Choroid plexus epithelial cell (primary cell): ENCODE measurements at regions not wholly inside any gene's neighbourhood (a gene's known extent, or its start where the extent isn't known, plus 50 kb on each side); places are given as distances from the start of the nearest gene placed in this dataset.

Experiments
- DNase-seq: peaks from one replicate; pipeline ENCODE4 v3.0.0-alpha.2; 2010; ENCODE audit warnings: low read depth
- H3K4me3 ChIP-seq: 2 replicates; pipeline ENCODE4 v1.5.1; 2011; ENCODE audit warnings: low read depth, mild to moderate bottlenecking, control low read depth, low read length, moderate library complexity
- TF ChIP-seq, protein P1 (sequence below): conservative IDR thresholded peaks from 2 replicates; pipeline ENCODE4 v1.5.1; 2011; ENCODE audit warnings: low read depth, mild to moderate bottlenecking, control low read depth, inconsistent platforms, low read length, moderate library complexity

- DNase-seq, result no peak
- TF ChIP-seq, protein P1, sequence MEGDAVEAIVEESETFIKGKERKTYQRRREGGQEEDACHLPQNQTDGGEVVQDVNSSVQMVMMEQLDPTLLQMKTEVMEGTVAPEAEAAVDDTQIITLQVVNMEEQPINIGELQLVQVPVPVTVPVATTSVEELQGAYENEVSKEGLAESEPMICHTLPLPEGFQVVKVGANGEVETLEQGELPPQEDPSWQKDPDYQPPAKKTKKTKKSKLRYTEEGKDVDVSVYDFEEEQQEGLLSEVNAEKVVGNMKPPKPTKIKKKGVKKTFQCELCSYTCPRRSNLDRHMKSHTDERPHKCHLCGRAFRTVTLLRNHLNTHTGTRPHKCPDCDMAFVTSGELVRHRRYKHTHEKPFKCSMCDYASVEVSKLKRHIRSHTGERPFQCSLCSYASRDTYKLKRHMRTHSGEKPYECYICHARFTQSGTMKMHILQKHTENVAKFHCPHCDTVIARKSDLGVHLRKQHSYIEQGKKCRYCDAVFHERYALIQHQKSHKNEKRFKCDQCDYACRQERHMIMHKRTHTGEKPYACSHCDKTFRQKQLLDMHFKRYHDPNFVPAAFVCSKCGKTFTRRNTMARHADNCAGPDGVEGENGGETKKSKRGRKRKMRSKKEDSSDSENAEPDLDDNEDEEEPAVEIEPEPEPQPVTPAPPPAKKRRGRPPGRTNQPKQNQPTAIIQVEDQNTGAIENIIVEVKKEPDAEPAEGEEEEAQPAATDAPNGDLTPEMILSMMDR, result no peak
- no peak overlapping the region for H3K4me3 ChIP-seq
Observed at GRCh38 chr14:87419925-87420324, 573.1 kb downstream of the GALC start.

DNA sequence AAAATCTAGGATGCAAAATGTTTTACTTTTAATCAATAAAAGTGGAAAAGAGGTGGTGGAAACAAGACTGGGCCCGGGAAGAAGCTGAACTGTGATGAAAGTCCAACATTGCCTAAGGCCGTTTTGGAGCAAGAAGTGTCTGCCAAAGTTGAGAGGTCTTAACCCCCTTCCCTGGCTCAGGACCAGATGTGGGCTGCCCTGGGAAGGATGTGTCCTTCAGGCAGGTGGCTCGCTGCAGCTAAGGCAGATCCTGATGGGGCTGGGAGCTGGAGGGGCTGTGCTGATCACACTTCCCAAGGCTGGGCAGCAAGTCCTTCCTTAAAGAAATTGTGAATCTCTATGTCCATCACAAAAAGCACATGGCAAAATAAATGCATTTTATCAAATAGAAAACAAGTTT is 581.6 kb downstream of the GALC start:
- H3K4me3 ChIP-seq, result no peak overlapping the region
- TF ChIP-seq, protein P1, result no peak
- no peak for DNase-seq

- no peak overlapping the region for H3K4me3 ChIP-seq
- peak; percentile 2 for DNase-seq
- TF ChIP-seq, protein P1, result no peak
Observed at GRCh38 chr14:87409393-87409792, 583.6 kb downstream of the GALC start.

DNA sequence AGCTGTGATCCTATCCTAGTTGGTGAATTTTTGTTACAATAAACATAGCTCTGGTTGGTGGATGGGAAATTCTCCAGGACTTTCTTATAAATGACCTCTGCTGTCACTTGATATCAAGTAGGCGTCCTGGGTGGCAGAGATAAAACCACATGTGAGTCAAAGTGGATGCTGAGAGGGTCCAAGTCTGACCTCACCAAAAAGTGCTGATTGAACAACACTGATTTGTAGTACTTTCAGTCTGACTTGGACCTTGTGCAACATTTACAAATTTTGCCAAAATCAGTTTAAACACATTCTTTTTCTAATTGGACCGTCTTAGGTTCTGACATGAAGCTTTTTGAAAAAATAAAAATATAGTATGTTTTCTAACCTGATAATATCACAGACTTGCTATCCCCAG is 585.6 kb downstream of the GALC start:
- DNase-seq, result no peak
- TF ChIP-seq, protein P1, result no peak
- no peak overlapping the region for H3K4me3 ChIP-seq

- H3K4me3 ChIP-seq, result no peak overlapping the region
- TF ChIP-seq, protein P1, result no peak
- DNase-seq, result no peak
Observed at GRCh38 chr14:87405563-87405962, 587.4 kb downstream of the GALC start.

DNA sequence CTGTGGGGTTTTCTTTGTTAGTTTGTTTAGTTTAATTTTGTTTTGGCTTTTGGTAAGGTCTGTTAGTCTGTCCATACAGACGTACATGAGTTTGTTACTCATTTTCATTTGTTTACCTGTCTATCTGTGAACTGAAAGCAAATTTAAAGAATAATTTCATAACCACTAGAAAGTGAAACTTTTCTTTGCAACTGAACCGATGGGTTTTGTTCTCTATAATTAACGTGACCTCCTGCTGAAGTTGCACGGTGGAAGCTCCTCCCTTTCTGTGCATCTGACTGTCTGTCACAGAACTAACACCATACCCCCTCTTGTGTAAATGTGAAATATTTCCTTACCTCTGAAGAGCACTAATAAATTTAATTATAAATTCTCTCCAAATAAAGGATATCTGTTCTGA is 595.5 kb downstream of the GALC start:
- H3K4me3 ChIP-seq, result no peak overlapping the region
- TF ChIP-seq, protein P1, result no peak
- no peak for DNase-seq

GRCh38 chr14:87391066-87391465 is 601.9 kb downstream of the GALC start:
- no peak overlapping the region for H3K4me3 ChIP-seq
- no peak for DNase-seq
- TF ChIP-seq, protein P1, result no peak
